ENCODE measurements at regions not wholly inside any gene's neighbourhood (a gene's known extent, or its start where the extent isn't known, plus 50 kb on each side); places are given as distances from the start of the nearest gene placed in this dataset.

- WGBS (ENCODE audit: insufficient coverage, low coverage, low lambda C conversion rate, missing lambda C conversion rate): 39% methylated on average over 4 of the region's 4 CpGs
- DNase-seq (no peak), ATAC-seq (no peak)
- Histone ChIP-seq H3K36me3 (no peaks in the 10 kb centered on the region), H3K27me3 (no peaks in the 10 kb centered on the region), H3K4me3 (no peak overlapping the region), H3K27ac (no peak overlapping the region), H3K9me3 (no peaks in the 10 kb centered on the region), H3K4me1 (no peaks in the 10 kb centered on the region)
- TF ChIP-seq, protein P1, sequence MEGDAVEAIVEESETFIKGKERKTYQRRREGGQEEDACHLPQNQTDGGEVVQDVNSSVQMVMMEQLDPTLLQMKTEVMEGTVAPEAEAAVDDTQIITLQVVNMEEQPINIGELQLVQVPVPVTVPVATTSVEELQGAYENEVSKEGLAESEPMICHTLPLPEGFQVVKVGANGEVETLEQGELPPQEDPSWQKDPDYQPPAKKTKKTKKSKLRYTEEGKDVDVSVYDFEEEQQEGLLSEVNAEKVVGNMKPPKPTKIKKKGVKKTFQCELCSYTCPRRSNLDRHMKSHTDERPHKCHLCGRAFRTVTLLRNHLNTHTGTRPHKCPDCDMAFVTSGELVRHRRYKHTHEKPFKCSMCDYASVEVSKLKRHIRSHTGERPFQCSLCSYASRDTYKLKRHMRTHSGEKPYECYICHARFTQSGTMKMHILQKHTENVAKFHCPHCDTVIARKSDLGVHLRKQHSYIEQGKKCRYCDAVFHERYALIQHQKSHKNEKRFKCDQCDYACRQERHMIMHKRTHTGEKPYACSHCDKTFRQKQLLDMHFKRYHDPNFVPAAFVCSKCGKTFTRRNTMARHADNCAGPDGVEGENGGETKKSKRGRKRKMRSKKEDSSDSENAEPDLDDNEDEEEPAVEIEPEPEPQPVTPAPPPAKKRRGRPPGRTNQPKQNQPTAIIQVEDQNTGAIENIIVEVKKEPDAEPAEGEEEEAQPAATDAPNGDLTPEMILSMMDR (IDR thresholded peaks at IDR 0.05): no peak
- TF ChIP-seq POLR2A (IDR thresholded peaks at IDR 0.05): no peak
- intact Hi-C loops (cut with DNase I): no loop called here
Measured at GRCh38 chr14:87643005-87643404, 350.0 kb downstream of the GALC start.

- intact Hi-C loops (cut with DNase I): no loop called here
- no peak overlapping the region for H3K4me3 ChIP-seq
- H3K4me1 ChIP-seq: no peaks in the 10 kb centered on the region
- ATAC-seq (peak; percentile 62 to 95 (median 70)), DNase-seq (no peak)
- no peak for TF ChIP-seq POLR2A (IDR thresholded peaks at IDR 0.05)
- TF ChIP-seq, protein P1 (IDR thresholded peaks at IDR 0.05): no peak
- H3K36me3 ChIP-seq: no peaks in the 10 kb centered on the region
- H3K9me3 ChIP-seq: no peaks in the 10 kb centered on the region
- no peaks in the 10 kb centered on the region for H3K27me3 ChIP-seq
- no peak overlapping the region for H3K27ac ChIP-seq
Measured at GRCh38 chr14:87640553-87640952, 352.4 kb downstream of the GALC start.

DNA sequence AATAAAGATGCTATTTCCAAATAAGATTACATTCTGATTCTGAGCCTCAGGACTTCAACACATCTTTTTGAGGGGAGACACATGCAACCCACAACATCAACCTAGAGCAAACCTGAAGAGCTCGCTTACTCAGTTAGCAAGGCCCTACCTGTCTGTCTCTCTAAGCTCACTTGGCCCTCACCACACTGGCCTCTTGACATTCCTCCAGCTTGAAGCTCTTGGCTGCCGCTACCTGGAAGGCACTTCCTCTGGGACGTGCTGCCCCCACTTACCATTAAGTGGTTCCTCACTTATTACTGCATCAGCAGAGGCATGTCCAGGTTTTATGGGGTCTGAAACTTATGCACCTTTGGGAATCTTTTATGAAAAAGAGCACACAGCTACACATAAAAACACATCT lies 354.8 kb downstream of the GALC start:
- H3K9me3 ChIP-seq: no peaks in the 10 kb centered on the region
- no peak for TF ChIP-seq POLR2A (IDR thresholded peaks at IDR 0.05)
- TF ChIP-seq, protein P1 (IDR thresholded peaks at IDR 0.05): no peak
- intact Hi-C loops (cut with DNase I): no loop called here
- H3K36me3 ChIP-seq: no peaks in the 10 kb centered on the region
- H3K4me1 ChIP-seq: no peaks in the 10 kb centered on the region
- ATAC-seq: no peak
- no peak overlapping the region for H3K27ac ChIP-seq
- no peak for DNase-seq
- 86% methylated on average over 3 of the region's 3 CpGs for WGBS (ENCODE audit: insufficient coverage, low coverage, low lambda C conversion rate, missing lambda C conversion rate)
- H3K4me3 ChIP-seq: no peak overlapping the region
- no peaks in the 10 kb centered on the region for H3K27me3 ChIP-seq

GRCh38 chr14:87635442-87635841 lies 357.5 kb downstream of the GALC start:
- Histone ChIP-seq H3K27ac (no peak overlapping the region), H3K36me3 (no peaks in the 10 kb centered on the region), H3K4me3 (no peak overlapping the region), H3K27me3 (no peaks in the 10 kb centered on the region), H3K4me1 (no peaks in the 10 kb centered on the region), H3K9me3 (no peaks in the 10 kb centered on the region)
- no peak for DNase-seq
- intact Hi-C loops (cut with DNase I): no loop called here
- WGBS (ENCODE audit: insufficient coverage, low coverage, low lambda C conversion rate, missing lambda C conversion rate): 36% methylated on average over 3 of the region's 3 CpGs
- TF ChIP-seq POLR2A (IDR thresholded peaks at IDR 0.05): no peak
- TF ChIP-seq, protein P1 (IDR thresholded peaks at IDR 0.05): no peak
- no peak for ATAC-seq

GRCh38 chr14:87632796-87633195 lies 360.2 kb downstream of the GALC start:
- DNase-seq (no peak), ATAC-seq (no peak)
- whole genome bisulfite sequencing (ENCODE audit: insufficient coverage, low coverage, low lambda C conversion rate, missing lambda C conversion rate): 62% methylated on average over 4 of the region's 4 CpGs
- Histone ChIP-seq H3K9me3 (no peaks in the 10 kb centered on the region), H3K4me1 (no peaks in the 10 kb centered on the region), H3K4me3 (no peak overlapping the region), H3K36me3 (no peaks in the 10 kb centered on the region), H3K27ac (no peak overlapping the region), H3K27me3 (no peaks in the 10 kb centered on the region)
- intact Hi-C loops (cut with DNase I): no loop called here
- TF ChIP-seq POLR2A (IDR thresholded peaks at IDR 0.05): no peak
- TF ChIP-seq, protein P1 (IDR thresholded peaks at IDR 0.05): no peak

Measured in right lobe of liver (tissue), 6 donors.